Stimulated activated CD8-positive, alpha-beta memory T cell treated with anti-CD3 and anti-CD28 coated beads, Interleukin-2, amount 100 ng/mL, for 48 hours (primary cell): ENCODE measurements at regions not wholly inside any gene's neighbourhood (a gene's known extent, or its start where the extent isn't known, plus 50 kb on each side); places are given as distances from the start of the nearest gene placed in this dataset.

Experiments used
- DNase-seq, 2 donors: peaks; one replicate each; pipeline ENCODE4 v3.0.0-alpha.2; 2020; ENCODE audit warnings: low read depth in 2 of 2

DNA sequence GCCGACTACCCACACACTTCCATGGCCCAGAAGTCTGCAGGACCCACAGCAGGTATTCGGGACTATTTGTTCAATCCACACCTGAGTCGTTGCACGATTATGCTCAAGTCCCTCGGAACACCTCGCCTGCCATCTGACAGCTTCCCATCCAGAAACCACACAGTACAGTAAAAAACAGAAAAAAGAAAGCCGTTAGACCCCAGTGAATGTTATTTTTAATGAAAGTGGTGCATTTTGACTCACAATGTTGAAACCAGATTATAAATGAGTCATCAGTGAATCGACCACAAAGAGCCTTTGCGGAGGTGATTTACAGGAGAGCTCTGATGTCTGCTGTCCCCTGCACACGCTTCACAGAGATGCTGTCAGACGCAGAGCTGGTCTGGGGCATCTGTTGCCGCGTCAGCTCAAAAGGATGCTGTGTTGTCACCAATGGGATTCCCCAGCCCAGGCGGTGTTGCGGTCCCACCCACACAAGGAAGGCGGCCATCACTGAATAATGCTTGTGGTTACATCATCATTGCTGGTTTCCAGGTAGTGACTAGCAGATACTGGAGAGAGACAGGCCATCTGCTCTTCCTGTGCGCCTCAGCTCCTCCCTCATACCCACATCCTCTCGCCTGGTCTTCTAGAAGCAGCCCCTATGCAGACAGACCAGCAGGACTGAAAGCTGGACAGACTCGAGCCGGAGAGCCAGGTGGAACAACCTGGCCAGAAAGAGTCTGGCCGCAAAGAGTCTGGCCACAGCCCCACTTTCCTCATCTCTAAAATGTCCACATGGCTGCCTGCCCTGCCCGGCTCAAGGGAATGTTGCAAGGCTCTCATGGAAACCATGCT is 116.8 kb downstream of the TOMM20 start:
- peak; percentile 88 to 91 for DNase-seq

DNA sequence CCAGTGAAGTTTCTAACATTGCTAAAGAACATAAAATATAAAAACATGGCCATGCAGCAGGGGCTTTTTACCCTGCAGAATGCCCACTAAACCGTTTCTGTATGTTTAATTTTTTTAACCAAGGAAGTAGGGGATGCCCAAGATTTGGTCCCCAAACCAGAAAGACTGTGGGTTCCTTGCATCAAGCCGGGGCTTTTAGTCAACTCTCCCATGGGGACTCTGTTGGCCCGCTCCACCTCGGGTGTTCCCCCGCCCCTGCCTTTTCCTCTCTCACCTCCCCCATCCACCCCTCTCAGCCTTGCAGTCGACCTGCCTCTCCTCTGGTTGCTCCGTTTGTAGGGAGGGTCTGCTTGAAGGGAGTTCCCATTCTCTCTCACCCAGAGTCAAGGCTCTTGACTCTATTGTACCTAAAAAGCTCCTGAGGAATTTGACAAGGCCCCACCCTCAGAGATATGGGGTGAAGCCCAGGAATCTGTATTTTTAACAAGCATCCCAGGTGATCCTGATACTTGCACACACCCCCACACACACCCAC is 117.5 kb downstream of the TOMM20 start:
- peak; percentile 65 to 68 for DNase-seq

DNA sequence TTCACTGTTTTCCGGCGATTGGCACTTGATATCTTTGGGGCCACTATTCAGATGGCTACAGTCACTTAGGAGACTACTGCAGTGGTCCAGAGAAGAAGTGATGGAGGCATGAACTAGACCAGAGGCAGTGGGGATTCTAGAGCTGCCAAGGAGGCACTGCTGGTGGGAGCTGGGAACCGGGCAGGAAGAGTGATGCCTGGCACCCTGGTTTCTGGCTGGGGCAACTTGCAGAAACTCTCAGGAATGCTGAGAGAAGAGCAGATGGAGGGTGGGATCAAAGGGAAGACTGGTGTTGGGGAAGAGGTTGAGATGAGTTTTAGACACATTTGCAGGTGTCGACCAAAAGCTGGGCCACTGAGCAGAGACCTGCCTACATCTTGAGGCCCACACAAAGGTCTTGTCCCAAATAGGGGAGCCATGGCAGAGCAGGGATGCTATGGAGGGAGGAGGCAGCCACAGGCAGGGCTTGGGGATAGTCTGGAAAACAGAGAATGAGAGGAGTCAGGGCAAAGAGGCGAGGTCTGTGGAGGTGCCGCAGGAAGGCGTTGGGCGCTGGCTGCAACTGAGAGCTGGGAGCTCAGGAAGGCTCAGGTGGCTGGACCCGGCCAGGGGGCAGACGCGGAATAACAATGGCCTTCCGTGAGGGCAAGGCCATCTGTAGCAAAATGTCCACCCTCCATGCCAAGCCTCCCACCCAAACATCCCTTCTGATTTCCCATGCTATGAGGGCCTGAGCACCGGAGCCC is 118.9 kb downstream of the TOMM20 start:
- DNase-seq = no peak

DNA sequence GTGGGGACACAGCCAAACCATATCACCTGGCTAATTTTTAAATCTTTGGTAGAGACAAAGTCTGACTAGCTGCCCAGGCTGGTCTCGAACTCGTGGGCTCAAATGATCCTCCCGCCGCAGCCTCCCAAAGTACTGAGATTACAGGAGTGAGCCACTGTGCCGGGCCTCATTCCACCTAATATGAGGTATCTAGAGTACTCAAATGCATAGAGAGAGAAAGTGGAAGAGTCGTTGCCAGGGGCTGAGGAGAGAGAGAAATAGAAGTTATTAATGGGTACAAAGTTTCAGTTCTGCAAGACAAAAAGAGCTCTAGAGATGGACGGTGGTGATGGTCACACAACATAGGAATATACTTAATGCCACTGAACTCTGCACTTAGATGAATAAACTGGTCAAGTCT is 119.6 kb downstream of the TOMM20 start:
- DNase-seq = no peak

DNA sequence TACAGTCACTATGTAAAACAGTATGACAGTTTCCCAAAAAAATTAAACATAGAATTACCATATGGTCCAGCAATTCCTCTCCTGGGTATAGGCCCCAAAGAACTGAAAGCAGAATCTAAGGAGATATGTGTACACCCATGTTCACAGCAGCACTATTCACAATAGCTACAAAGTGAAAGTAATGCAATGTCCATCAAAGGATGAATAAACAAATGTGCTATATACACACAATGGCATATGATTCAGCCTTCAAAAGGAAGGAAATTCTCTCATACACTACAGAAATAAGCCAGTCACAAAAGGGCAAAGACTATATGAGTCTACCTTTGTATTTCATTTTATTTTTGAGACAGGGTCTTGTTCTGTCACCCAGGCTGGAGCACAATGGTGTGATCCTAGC is 120.4 kb downstream of the TOMM20 start:
- DNase-seq = no peak

DNA sequence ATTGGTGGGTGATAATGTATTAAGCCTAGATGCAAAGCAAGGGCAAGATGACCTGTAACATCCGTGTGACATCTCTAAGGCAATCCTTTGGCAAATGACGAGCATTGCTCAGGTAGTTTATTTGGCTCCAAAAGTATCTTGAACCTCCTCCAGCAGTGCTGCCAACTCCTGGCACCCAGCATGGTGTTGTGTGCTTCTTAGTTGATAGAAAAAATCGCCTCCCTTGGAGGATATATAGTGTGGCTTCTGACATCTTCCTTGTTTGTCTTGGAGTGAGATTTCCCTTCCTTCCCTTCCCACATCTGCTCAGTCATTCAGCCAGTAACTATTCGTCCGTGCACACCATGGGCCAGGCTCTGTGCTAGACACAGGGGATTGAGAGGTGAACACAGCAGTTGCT is 121.8 kb downstream of the TOMM20 start:
- DNase-seq = no peak

DNA sequence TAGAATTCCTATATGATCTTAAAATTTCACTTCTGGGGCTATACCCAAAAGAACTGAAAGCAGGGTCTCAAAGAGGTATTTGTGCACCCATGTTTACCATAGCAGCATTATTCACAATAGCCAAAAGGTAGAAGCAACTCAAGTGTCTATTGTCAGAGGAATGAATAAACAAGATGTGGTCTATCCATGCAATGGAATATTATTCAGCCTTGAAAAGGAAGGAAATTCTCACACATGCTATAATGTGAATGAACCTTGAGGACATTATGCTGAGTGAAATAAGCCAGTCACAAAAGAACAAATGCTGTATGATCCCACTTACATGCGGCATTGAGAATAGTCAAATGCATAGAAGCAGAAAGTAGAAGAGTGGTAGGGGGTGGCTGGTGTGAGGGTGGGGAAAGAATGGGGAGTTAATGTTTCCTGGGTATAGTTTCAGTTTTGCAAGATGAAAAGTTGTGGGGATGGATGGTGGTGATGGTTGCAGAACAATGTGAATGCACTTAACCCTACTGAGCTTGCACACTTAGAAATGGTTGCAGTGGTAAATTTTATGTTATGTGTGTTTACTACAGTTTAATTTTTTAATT is 122.4 kb downstream of the TOMM20 start:
- DNase-seq = no peak

DNA sequence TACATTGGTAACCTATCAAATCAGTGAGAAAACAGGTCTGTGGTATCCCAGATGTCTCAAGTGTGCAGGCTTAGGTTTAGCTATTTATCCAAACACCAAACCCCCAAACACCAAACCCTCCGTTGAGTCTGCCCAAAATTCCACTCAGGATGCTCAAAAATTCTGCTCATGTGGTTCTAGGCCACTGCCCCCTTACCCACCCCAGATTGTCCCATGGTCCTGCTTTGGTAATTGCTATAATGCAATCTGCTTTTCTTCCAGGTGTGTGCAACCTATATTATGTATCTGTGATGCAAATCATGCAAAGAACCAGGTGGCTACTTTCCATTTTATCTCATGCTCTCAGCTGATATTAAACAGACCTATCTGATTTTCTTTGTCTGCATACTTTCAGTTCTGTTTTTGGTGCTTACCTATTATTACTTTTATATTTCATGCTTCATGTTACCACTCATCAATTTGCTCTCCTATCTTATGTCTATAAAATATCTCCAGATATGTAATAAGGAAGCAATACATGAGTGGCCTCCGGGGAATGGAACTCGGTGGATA is 123.7 kb downstream of the TOMM20 start:
- DNase-seq = no peak

DNA sequence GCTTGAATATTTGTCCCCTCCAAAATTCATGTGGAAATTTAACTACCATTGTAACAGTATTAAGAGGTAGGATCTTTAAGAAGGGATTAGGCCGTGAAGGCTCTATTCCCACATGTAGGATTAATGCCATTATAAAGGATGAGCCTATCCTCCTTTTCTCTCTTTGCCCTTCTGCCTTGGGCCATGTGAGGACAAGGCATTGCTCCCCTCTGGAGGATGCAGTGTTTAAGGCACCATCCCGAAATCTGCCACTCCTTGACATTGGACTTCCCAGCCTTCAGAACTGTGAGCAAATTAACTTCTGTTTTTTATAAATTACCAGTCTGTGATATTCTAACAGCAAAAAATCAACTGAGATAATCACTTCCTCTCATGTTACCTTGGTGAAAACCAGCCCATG is 124.4 kb downstream of the TOMM20 start:
- DNase-seq = no peak

DNA sequence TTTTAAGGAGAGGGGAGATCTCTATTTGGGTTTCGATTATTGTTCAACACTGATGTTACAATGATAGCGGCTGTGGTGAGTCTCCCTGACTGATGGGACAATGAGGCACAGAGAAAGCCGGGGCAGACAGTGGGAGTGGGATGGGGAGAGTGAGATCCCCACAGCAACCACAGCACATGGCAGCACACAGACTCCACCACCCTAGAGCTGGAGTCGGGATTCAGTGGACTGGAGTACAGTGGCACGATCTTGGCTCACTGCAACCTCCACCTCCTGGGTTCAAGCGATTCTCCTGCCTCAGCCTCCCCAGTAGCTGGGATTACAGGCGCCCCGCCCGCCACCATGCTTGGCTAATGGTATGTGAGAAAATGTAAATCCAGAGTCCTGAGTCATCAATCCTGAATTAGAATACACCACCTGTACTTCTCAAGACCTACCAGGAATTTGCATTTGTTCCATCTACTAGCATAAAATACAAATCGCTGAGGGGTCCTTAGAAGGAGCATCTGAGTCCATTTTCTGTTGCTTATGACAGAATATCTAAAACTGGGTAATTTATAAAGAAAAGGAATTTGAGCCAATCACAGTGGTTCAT is 125.8 kb downstream of the TOMM20 start:
- no peak for DNase-seq

DNA sequence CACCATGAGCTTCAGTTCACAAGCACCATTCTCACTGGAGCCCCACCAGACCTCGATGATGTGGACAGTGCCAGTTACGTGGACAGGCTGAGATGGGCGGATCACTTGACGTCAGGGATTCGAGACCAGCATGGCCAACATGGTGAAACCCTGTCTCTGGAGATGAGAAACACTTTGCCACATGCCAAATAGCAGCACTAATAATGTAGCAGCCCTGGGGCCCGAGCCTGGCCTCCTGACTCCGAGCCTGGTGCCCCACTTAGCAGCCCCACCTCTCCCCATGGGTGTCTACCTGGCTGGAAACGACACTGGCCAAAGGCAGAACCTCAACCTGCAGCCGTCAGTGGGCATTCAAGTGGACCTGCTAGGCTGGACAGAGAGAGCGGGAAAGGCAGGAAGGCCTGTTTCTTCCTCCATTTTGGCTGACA is 129.1 kb downstream of the TOMM20 start:
- DNase-seq = no peak

DNA sequence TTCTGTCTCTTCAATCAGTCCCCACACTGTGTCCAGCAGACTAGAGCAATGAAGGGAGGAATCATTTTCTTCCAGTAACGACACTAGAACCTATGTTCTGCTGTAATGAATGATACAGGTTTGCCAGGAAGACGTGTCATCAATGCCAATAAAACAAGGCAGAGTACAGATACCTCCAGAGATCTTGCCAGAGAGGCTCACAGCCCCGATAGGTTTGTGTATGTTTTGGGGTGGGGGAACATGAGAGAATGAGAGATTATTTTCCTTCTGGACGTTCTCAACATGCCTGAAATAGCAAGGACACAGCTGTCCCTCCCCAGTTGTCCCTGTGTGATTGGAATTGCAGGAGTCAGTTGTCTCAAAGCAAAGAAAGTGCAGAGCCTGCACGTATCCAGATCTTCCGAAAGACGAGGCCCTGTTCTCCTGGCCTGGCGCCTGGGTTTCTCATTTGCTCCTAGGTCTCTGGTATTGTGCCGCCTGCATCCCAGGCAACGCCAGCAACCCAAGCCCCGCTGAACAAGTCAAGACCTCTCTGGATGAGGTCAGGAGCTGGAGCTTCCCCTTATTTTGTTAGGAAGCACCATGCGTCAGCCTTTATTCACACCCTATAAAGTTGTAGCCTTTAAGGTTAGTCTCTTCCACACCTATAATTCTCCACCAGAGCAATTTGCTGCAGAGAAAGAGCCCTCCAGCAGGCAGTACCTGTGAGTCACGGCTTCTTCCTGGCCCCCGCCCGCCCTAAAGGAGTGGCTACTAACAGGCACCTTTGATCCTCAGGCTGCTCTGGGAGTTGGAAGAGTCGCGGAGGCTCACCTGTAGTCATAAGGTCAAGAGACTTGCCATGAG is 130.5 kb downstream of the TOMM20 start:
- DNase-seq = no peak

DNA sequence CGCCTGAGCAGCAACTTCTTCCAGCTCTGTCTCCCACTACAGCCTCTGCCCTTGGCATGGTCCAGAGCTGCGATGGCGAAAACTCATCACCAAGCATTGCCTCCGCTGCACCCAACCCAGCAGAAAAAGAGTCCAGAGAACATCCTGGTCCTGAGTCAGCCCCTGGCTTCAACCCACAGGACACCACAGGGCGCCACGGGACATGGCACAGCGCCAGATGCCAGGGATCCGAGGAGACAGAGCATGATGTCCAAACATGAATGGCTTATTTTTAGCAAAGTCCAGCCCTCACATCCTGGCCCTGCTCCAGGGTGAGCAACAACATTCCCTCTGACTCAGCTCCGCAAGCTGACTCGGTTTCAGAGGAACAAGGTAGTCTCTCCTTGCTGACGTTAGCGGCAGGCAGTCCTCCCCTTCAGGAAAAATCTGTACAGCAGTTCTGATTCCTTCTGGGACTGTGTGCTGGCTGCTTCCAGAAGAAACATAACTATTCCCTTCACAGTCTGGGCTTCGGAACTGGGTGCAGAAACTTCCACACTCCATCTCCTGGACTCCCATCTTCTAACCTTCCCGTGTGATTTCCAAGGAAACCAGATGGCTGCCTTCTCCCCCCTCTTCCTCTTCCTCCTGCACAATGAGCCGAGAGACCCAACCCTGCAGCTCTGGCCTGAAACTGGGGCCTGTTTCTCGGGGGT is 131.3 kb downstream of the TOMM20 start:
- no peak for DNase-seq

DNA sequence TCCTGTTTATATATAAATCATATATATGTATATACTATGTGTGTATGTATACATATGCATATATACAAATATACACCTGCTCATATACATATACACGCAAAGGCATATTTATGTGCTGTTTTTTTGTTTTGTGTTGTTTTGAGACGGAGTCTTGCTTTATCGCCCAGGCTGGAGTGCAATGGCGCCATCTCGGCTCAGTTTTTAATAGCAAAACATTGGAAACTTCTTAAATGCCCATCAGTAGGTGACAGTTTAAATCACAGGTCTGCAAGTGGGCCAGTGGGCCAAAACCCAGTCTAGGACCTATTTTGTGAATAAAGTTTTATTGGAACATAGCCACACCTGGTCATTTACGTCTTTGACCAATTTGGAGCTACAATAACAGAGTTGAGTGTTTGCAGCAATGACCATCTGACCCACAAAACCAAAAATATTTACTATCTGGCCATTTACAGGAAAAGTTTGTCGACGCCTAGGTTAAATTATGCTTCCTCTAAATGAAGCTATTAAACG is 132.3 kb downstream of the TOMM20 start:
- DNase-seq = no peak

DNA sequence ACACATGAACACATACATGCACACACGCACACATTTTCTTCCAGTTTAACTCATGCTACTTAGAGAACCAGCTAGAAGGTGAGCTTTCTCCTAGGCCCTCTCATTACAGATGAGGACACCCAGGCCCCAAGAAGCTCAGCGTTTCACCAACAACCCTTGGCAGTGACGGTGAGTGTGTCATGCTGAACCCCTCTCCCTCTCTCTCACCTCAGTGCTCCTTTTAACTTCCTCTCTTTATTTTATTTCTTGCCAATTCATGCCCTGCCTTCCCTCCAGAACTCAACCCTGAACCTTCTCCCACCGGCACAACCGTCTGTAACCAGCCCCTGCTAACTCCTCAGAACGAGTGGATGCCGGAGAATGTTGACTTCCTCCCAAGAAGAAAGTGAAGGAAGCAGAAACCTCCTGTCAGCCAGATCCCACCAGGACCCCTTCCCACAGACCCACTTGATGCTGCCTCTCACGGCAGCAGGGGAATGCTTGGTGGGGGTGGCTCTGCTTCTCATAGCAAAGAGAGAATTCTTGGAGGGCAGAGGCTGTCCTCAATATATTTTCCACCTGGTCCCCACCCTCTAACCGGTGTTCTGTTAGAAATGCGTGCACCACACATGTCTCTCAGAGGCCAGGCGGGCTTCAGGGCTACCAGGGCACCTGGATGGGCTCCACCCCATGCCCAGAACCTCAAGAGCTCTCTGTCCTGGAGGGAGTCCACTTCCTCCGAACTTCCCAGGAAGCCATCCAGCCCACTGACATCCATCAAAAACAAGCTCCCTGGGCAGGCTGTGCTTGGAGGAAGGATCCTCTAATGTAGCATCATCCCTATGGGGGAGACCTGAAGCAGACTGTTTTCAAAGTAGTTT is 134.0 kb downstream of the TOMM20 start:
- no peak for DNase-seq

DNA sequence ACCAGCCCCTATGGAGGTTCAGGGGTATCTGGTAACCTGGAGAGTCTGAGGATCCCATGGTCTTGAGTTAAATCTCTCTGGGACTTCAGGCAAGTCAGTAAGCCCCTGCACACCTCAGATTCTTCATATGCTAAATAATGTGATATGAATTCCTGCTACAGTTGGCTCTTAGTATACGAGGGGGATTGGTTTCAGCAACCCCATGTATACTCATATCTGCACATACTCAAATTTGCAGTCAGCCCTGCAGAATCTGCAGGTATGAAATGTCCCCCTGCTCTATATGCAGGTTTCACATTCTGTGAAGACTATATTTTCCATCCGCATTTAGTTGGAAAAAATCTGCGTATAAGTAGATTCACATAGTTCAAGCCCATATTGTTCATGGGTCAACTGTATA is 136.6 kb downstream of the TOMM20 start:
- DNase-seq = no peak

DNA sequence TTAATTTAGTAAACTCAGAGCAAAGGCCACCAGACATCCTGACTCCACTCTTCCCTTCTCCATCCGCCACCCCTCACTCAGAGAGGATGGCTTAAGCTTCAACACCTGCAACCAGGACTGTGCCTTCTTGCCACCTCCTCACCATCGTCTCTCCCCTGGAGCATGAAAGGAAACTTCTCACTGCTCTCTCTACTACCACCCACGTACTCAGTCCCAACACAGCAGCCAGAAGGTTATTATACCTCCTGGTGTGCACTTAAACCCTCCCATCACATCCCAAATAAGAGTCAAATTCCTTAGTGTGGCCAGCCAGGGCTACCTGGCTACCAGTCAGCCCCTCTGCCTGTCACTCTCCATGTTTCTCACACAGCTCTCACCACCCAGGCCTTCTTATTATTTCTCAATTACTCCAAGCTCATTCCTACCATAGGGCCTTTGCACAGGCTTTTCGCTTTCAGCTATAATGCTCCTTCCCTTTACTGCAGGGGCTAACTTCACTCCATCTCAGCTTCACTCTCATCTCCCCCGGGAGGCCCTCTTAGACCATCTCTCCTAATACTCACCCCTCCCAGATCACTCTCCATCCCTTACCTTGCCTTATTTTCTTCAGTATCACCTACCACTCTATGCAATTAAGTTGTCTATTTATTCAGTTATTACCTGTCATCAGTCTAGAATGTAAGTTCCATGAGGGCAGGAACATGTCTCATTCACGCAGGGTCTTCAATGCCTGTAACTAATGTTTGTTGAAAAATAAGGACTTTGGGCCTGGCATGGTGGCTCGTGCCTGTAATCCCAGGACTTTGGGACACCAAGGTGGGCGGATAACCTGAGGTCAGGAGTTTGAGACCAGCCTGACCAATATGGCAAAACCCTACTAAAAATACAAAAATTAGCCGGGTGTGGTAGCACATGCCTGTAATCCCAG is 137.5 kb downstream of the TOMM20 start:
- no peak for DNase-seq

DNA sequence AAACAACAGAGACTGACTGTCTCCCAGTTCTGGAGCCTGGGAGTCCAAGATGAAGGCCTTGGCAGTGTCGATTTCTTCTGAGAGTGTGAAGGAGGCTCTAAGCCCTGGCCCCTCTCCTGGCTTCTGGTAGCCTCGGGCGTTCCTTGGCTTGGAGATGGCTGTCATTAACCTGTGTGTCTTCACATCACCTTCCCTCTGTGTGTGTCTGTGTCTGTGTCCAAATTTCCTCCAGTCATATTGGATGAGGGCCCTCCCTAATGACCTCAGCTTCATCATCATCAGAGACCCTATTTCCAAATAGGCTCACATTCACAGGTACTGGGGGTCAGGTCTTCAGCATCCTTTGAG is 138.3 kb downstream of the TOMM20 start:
- DNase-seq = no peak
